ENCODE measurements at regions not wholly inside any gene's neighbourhood (a gene's known extent, or its start where the extent isn't known, plus 50 kb on each side); places are given as distances from the start of the nearest gene placed in this dataset.
"Not testable (repeated sequence)": the region's sequence is repeated elsewhere in the genome, so short reads cannot be mapped to it uniquely, and the experiment has no call there.

- DNase-seq (ENCODE audit: low spot score), result peak; percentile 67
- intact Hi-C loops (cut with DNase I), result not testable (repeated sequence)
Observed at GRCh38 chr10:38450372-38451057, 356.4 kb downstream of the ZNF37A start.

GRCh38 chr10:38451306-38451967 lies 357.3 kb downstream of the ZNF37A start:
- DNase-seq (ENCODE audit: low spot score), result peak; percentile 70
- intact Hi-C loops (cut with DNase I), result not testable (repeated sequence)
